ENCODE measurements at regions not wholly inside any gene's neighbourhood (a gene's known extent, or its start where the extent isn't known, plus 50 kb on each side); places are given as distances from the start of the nearest gene placed in this dataset.

DNA sequence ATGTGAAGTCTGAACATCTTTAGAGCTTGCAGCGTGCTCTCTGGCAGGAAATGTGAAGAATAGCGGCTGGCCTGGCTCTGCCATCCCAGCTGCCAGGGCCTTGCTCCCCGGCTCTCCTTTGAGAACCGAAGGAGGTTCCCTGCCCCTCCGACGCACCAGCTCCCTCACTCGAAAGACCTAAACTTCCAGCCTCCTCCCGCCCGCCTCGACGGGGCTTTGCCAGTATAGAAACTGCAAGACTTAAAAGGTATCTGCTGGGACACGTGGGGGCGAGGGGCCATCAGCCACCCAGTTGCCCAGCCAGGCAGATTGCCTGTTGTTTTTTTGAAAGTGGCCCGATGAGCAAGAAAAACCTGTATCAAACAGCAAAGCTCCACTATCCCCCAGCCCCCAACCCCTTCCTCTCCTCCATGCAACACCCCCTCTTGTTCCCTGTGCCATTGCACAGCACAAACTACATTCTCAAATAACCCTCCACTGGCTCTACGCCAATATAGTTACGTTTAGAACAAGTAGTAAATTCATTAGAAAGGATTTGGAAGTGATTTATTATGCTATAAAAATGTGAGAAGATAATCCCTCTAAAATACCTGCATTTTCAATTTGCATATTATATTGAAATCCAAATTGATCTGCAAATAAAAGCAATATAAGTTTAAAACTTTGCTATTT, 331.9 kb downstream of the MED10 start:
- no peak overlapping the region for H3K4me2 ChIP-seq (ENCODE audit: low read length)
- no peaks in the 10 kb centered on the region for H3K36me3 ChIP-seq (ENCODE audit: insufficient read depth, low read length)
- H3K4me1 ChIP-seq (ENCODE audit: control insufficient read depth, insufficient read depth, low read length): no peaks in the 10 kb centered on the region
- no peak overlapping the region for H3K9ac ChIP-seq (ENCODE audit: low read depth, low read length)
- no peaks in the 10 kb centered on the region for H3K9me3 ChIP-seq (replicated peaks; ENCODE audit: low read length)
- H3K27me3 ChIP-seq (ENCODE audit: control insufficient read depth, insufficient read depth, low read length): no peaks in the 10 kb centered on the region
- H3K4me3 ChIP-seq (ENCODE audit: low read length): no peak overlapping the region

DNA sequence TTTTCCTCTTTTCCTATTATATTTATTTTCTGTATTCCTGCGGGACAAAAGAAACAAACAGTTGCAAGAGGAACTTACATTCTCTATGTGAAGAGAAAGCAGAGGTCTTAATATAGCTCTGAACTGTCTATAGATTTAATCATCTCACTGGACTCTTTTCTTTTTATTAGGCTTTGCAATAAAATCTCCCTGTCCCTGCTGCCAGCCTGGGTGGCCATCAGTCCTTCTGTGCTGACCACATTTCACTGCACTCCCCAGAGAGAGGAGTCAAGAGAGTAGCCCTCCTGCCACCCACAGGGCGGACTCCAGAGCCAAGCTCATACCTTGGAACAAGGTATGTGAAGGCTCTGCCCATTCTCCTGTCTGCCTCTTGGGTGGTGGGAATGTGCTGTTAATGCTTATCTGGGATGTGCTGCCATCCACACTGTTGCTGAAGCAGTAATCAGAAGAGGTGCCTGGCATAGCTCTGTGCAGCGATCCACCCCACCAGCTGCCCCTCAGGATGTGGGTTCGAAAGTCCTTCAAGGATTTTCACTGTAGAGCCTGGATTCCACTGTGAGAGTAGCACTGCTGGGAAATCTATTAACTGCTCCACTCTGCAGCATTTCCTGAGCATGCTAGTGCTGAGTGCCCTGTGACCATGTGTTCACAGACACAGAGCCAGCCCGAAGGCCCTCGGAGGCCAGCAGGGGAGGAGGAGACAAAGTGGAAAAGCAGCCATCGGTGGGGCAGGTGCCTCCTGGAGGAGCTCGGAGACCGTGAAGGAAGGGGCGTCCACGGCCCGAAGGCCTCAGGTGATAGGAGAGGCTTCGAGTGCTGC, 334.6 kb downstream of the MED10 start:
- Histone ChIP-seq H3K4me3 (ENCODE audit: low read length) (no peak overlapping the region), H3K27me3 (ENCODE audit: control insufficient read depth, insufficient read depth, low read length) (no peaks in the 10 kb centered on the region), H3K9ac (ENCODE audit: low read depth, low read length) (no peak overlapping the region), H3K36me3 (ENCODE audit: insufficient read depth, low read length) (no peaks in the 10 kb centered on the region), H3K9me3 (replicated peaks; ENCODE audit: low read length) (peaks cover 4% of the 10 kb centered on the region), H3K4me2 (ENCODE audit: low read length) (no peak overlapping the region), H3K4me1 (ENCODE audit: control insufficient read depth, insufficient read depth, low read length) (no peaks in the 10 kb centered on the region)

DNA sequence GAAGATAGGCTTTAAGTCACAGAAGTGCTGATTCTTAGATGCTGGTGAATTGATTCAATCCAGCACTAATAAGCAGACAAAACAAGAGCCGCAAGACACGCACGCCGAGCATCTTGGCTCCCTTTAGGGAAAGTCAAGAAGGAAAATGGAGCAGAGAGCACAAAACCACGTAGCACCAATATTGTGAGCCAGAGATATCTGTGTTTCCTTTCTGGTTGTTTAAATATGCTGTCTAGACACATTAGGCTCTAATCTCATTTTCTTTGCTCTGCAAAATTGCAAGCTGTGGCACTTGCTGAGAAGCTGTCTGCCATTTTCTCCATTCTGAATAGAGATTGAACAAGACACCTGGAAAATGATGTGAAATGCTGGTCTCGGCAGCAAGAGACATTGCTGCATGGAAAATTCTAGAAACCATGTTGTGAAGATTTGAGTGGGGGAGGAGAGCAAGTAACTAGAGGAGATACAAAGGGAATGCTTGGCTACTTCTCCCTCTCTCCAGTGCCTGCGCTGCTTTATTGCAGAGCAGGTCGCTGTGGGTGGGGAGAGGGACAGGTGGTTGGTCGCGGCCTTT, 336.3 kb downstream of the MED10 start:
- H3K36me3 ChIP-seq (ENCODE audit: insufficient read depth, low read length): no peaks in the 10 kb centered on the region
- H3K4me3 ChIP-seq (ENCODE audit: low read length): no peak overlapping the region
- no peak overlapping the region for H3K9ac ChIP-seq (ENCODE audit: low read depth, low read length)
- H3K4me1 ChIP-seq (ENCODE audit: control insufficient read depth, insufficient read depth, low read length): no peaks in the 10 kb centered on the region
- no peak overlapping the region for H3K4me2 ChIP-seq (ENCODE audit: low read length)
- H3K27me3 ChIP-seq (ENCODE audit: control insufficient read depth, insufficient read depth, low read length): no peaks in the 10 kb centered on the region
- H3K9me3 ChIP-seq (replicated peaks; ENCODE audit: low read length): peaks cover 4% of the 10 kb centered on the region

DNA sequence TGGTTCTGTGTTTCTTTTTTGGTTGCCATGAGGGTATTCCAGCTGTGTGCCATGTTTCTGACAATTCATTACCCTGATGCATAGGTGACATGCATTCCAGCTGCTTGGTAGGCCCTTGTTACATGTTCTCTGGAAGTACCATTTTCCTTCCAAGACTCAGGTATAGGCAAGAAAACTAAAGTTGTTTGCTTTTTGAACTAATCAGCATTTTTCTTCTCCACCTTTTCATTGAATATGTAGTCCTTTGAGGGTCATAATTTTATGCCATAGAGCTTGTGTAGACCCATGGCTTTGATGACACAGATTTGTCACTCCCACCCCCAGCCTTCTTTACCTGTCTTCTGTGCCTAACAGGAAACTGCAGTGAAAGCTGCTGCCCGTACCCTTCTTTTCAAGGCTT, 339.2 kb downstream of the MED10 start:
- Histone ChIP-seq H3K4me1 (ENCODE audit: control insufficient read depth, insufficient read depth, low read length) (no peaks in the 10 kb centered on the region), H3K4me3 (ENCODE audit: low read length) (no peak overlapping the region), H3K36me3 (ENCODE audit: insufficient read depth, low read length) (no peaks in the 10 kb centered on the region), H3K27me3 (ENCODE audit: control insufficient read depth, insufficient read depth, low read length) (no peaks in the 10 kb centered on the region), H3K9ac (ENCODE audit: low read depth, low read length) (no peak overlapping the region), H3K9me3 (replicated peaks; ENCODE audit: low read length) (peaks cover 7% of the 10 kb centered on the region), H3K4me2 (ENCODE audit: low read length) (no peak overlapping the region)

DNA sequence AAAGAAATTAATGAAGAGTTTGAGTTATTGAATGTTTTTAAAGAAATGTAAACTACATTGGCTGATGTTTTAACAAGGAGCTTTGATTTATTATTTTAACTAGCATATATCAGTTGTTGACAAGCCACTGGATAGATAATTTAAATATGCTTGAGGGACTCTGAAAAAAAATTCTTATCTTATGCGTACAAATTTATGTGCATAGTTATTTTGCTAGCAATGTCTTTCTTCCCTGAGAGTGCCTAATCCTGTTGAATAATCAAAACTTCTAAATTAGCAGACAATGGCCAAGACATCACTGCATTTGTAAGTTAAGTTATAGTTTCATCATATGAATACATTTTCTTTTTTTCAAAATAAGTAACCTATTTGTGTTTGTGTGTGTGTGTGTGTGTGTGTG, 342.3 kb downstream of the MED10 start:
- Histone ChIP-seq H3K9ac (ENCODE audit: low read depth, low read length) (no peak overlapping the region), H3K36me3 (ENCODE audit: insufficient read depth, low read length) (no peaks in the 10 kb centered on the region), H3K4me3 (ENCODE audit: low read length) (no peak overlapping the region), H3K4me1 (ENCODE audit: control insufficient read depth, insufficient read depth, low read length) (no peaks in the 10 kb centered on the region), H3K4me2 (ENCODE audit: low read length) (no peak overlapping the region), H3K9me3 (replicated peaks; ENCODE audit: low read length) (peaks cover 3% of the 10 kb centered on the region), H3K27me3 (ENCODE audit: control insufficient read depth, insufficient read depth, low read length) (no peaks in the 10 kb centered on the region)

DNA sequence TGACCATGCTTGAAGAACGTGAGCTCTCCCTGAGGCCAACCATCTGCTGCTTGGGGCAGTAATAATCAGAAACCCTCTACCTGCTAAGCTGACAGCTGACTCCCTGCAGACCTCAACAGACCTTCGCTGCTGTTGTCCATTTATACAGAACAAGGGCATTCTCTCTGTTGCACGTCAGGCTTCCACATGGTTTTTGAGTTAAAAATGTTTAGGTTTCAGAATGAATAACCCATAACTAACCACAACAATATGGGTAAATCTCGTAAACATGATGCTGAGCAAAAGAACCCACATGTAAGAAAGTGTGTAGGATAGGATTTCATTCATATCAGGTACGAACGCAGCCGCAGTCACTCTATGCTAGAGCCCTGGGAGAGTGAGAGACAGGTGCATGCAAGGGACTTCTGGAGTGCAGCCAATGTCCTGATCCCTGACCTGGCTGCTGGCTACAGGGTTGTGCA, 348.5 kb downstream of the MED10 start:
- Histone ChIP-seq H3K27me3 (ENCODE audit: control insufficient read depth, insufficient read depth, low read length) (no peaks in the 10 kb centered on the region), H3K4me1 (ENCODE audit: control insufficient read depth, insufficient read depth, low read length) (no peaks in the 10 kb centered on the region), H3K4me3 (ENCODE audit: low read length) (no peak overlapping the region), H3K9ac (ENCODE audit: low read depth, low read length) (no peak overlapping the region), H3K36me3 (ENCODE audit: insufficient read depth, low read length) (no peaks in the 10 kb centered on the region), H3K9me3 (replicated peaks; ENCODE audit: low read length) (peaks cover 8% of the 10 kb centered on the region), H3K4me2 (ENCODE audit: low read length) (no peak overlapping the region)

DNA sequence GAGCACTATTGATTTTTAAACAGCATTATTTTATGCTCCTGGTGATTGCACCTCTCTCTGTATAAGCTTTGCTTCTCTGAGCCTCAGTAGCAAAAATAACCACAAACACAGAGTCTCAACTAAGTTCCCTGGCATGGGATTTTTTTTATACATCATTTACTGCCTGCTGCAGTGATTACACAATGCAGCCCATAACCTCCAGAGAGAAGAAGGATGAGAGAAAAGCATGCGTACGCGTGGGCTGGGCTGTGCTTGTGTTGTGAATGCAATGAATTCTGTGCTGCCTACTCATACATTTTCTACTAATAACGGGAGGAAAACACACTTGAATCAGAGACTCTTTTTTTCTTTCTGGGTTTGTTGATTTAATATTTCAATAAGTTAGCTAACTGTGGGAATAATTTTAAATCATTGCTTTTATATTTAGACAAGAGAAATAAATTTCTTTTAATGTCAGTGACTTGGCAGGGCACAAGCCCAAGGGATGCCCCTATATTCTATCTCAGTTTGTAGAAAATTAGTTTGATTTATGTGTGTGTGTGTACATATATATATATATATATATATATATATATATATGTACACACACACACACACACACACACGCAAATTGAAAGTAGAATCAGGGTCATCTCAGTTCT, 351.5 kb downstream of the MED10 start:
- H3K9me3 ChIP-seq (replicated peaks; ENCODE audit: low read length): peaks cover 6% of the 10 kb centered on the region
- no peaks in the 10 kb centered on the region for H3K4me1 ChIP-seq (ENCODE audit: control insufficient read depth, insufficient read depth, low read length)
- H3K27me3 ChIP-seq (ENCODE audit: control insufficient read depth, insufficient read depth, low read length): no peaks in the 10 kb centered on the region
- H3K4me2 ChIP-seq (ENCODE audit: low read length): no peak overlapping the region
- no peak overlapping the region for H3K4me3 ChIP-seq (ENCODE audit: low read length)
- no peak overlapping the region for H3K9ac ChIP-seq (ENCODE audit: low read depth, low read length)
- H3K36me3 ChIP-seq (ENCODE audit: insufficient read depth, low read length): no peaks in the 10 kb centered on the region

DNA sequence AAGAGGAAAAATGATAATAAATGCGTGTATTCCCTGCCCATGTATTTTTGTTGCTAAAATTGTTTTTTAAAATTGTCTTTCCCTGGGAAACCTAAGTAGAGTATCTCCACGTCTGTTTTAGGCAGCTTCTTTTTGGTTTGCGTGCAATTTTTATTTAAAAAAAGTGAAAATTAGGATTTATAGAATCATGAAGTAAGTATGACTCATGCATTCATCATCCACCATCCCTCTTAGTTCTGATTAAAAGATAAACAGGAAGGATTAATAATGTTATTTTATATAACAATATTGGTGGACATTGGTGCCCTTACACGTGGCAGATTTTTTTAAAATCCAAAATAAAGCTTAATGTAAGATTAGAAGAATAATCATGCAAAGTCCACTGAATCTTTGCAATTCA, 358.7 kb downstream of the MED10 start:
- Histone ChIP-seq H3K27me3 (ENCODE audit: control insufficient read depth, insufficient read depth, low read length) (no peaks in the 10 kb centered on the region), H3K4me1 (ENCODE audit: control insufficient read depth, insufficient read depth, low read length) (no peaks in the 10 kb centered on the region), H3K4me3 (ENCODE audit: low read length) (no peak overlapping the region), H3K9ac (ENCODE audit: low read depth, low read length) (no peak overlapping the region), H3K36me3 (ENCODE audit: insufficient read depth, low read length) (no peaks in the 10 kb centered on the region), H3K9me3 (replicated peaks; ENCODE audit: low read length) (no peaks in the 10 kb centered on the region), H3K4me2 (ENCODE audit: low read length) (no peak overlapping the region)

DNA sequence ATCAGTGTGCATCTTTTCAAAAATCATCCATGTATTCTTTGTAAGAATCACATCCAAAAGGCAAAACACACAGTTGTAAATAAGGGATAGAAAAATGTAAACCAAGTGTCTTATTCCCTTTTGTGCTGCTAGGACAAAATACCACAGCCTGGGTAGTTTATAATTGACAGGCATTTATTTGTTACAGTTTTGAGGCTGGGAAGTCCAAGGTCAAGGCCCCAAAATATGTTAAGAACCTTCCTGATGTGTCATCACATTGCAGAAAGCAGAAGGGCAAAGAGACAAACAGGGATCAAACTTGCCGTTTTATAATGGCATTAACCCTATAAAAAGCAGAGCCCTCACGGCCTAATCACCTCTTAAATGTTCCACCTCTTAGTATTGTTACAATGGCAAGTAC, 364.8 kb downstream of the MED10 start:
- no peaks in the 10 kb centered on the region for H3K4me1 ChIP-seq (ENCODE audit: control insufficient read depth, insufficient read depth, low read length)
- H3K9me3 ChIP-seq (replicated peaks; ENCODE audit: low read length): no peaks in the 10 kb centered on the region
- H3K4me3 ChIP-seq (ENCODE audit: low read length): no peak overlapping the region
- H3K27me3 ChIP-seq (ENCODE audit: control insufficient read depth, insufficient read depth, low read length): no peaks in the 10 kb centered on the region
- H3K36me3 ChIP-seq (ENCODE audit: insufficient read depth, low read length): no peaks in the 10 kb centered on the region
- no peak overlapping the region for H3K9ac ChIP-seq (ENCODE audit: low read depth, low read length)
- no peak overlapping the region for H3K4me2 ChIP-seq (ENCODE audit: low read length)

DNA sequence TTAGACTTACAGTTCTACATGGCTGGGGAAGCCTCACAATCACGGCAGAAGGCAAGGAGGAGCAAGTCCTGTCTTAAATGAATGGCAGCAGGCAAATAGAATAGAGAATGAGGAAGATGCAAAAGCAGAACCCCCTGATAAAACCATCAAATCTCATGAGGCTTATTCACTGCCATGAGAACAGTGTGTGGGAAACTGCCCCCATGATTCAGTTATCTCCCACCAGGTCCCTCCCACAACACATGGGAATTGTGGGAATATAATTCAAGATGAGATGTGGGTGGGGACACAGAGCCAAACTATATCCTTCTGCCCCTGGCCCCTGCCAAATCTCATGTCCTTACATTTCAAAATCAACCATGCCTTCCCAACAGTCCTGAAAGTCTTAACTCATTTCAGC, 367.1 kb downstream of the MED10 start:
- Histone ChIP-seq H3K4me2 (ENCODE audit: low read length) (no peak overlapping the region), H3K4me3 (ENCODE audit: low read length) (no peak overlapping the region), H3K27me3 (ENCODE audit: control insufficient read depth, insufficient read depth, low read length) (no peaks in the 10 kb centered on the region), H3K9ac (ENCODE audit: low read depth, low read length) (no peak overlapping the region), H3K4me1 (ENCODE audit: control insufficient read depth, insufficient read depth, low read length) (no peaks in the 10 kb centered on the region), H3K36me3 (ENCODE audit: insufficient read depth, low read length) (no peaks in the 10 kb centered on the region), H3K9me3 (replicated peaks; ENCODE audit: low read length) (no peaks in the 10 kb centered on the region)

DNA sequence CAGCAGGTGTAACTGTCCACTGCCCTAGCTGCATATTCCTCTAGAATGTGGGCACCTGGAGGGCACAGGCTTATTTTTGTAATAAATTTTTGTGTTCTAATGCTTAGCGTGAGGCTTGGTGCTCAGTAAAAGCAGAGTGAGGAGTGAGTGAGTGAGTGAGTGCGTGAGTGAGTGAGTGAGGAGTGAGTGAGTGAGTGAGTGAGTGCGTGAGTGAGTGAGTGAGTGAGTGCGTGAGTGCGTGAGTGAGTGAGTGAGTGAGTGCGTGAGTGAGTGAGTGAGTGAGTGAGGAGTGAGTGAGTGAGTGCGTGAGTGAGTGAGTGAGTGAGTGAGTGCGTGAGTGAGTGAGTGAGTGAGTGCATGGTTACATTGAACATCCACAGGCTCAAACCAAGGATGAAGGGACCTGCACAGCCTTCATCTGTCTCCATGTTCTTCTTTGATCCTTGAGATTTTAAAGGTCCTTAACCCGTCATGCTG, 371.5 kb downstream of the MED10 start:
- no peaks in the 10 kb centered on the region for H3K4me1 ChIP-seq (ENCODE audit: control insufficient read depth, insufficient read depth, low read length)
- no peak overlapping the region for H3K4me2 ChIP-seq (ENCODE audit: low read length)
- no peak overlapping the region for H3K4me3 ChIP-seq (ENCODE audit: low read length)
- H3K27me3 ChIP-seq (ENCODE audit: control insufficient read depth, insufficient read depth, low read length): no peaks in the 10 kb centered on the region
- H3K9me3 ChIP-seq (replicated peaks; ENCODE audit: low read length): peaks cover 2% of the 10 kb centered on the region
- no peaks in the 10 kb centered on the region for H3K36me3 ChIP-seq (ENCODE audit: insufficient read depth, low read length)
- no peak overlapping the region for H3K9ac ChIP-seq (ENCODE audit: low read depth, low read length)
